Epidermal melanocyte (primary cell): ENCODE measurements at regions not wholly inside any gene's neighbourhood (a gene's known extent, or its start where the extent isn't known, plus 50 kb on each side); places are given as distances from the start of the nearest gene placed in this dataset.
"Not testable (repeated sequence)": the region's sequence is repeated elsewhere in the genome, so short reads cannot be mapped to it uniquely, and the experiment has no call there.

Experiments
- DNase-seq: peaks from one replicate; pipeline ENCODE4 v3.0.0; 2011; ENCODE audit warnings: low spot score; ENCODE audit not compliant: insufficient read length

GRCh38 chr1:98575955-98576354, 85.6 kb upstream of the SNX7 start:
- no peak for DNase-seq

GRCh38 chr1:98565951-98566350, 95.6 kb upstream of the SNX7 start:
- no peak for DNase-seq

GRCh38 chr1:98559291-98559690, 102.2 kb upstream of the SNX7 start:
- no peak for DNase-seq

- no peak for DNase-seq
Measured at GRCh38 chr1:98557895-98558294, 103.6 kb upstream of the SNX7 start.

- DNase-seq: no peak
Measured at GRCh38 chr1:98556521-98557158, 104.9 kb upstream of the SNX7 start.

GRCh38 chr1:98555814-98556213, 105.7 kb upstream of the SNX7 start:
- no peak for DNase-seq

GRCh38 chr1:98552576-98553074, 108.9 kb upstream of the SNX7 start:
- not testable (repeated sequence) for DNase-seq

- no peak for DNase-seq
Measured at GRCh38 chr1:98550076-98550475, 111.4 kb upstream of the SNX7 start.

- no peak for DNase-seq
Measured at GRCh38 chr1:98546319-98546718, 115.2 kb upstream of the SNX7 start.

- no peak for DNase-seq
Measured at GRCh38 chr1:98538106-98538505, 123.4 kb upstream of the SNX7 start.

GRCh38 chr1:98523256-98523655, 138.3 kb upstream of the SNX7 start:
- DNase-seq: no peak

GRCh38 chr1:98516306-98516705, 145.2 kb upstream of the SNX7 start:
- DNase-seq: no peak

- no peak for DNase-seq
Measured at GRCh38 chr1:98515744-98516143, 145.8 kb upstream of the SNX7 start.

- DNase-seq: not testable (repeated sequence)
Measured at GRCh38 chr1:98512216-98512615, 149.3 kb upstream of the SNX7 start.

GRCh38 chr1:98503771-98504170, 157.8 kb upstream of the SNX7 start:
- DNase-seq: no peak

- no peak for DNase-seq
Measured at GRCh38 chr1:98502937-98503336, 158.6 kb upstream of the SNX7 start.

- DNase-seq: no peak
Measured at GRCh38 chr1:98500324-98500723, 161.2 kb upstream of the SNX7 start.

GRCh38 chr1:98498651-98499050, 162.9 kb upstream of the SNX7 start:
- no peak for DNase-seq

- DNase-seq: no peak
Measured at GRCh38 chr1:98497497-98497896, 164.0 kb upstream of the SNX7 start.

- DNase-seq: no peak
Measured at GRCh38 chr1:98496256-98496995, 165.1 kb upstream of the SNX7 start.

GRCh38 chr1:98493469-98493868, 168.1 kb upstream of the SNX7 start:
- no peak for DNase-seq

- DNase-seq: no peak
Measured at GRCh38 chr1:98490099-98490498, 171.4 kb upstream of the SNX7 start.

- no peak for DNase-seq
Measured at GRCh38 chr1:98487620-98488019, 173.9 kb upstream of the SNX7 start.
